Raji (cell line): ENCODE measurements at regions not wholly inside any gene's neighbourhood (a gene's known extent, or its start where the extent isn't known, plus 50 kb on each side); places are given as distances from the start of the nearest gene placed in this dataset.

Experiments
- POLR2A ChIP-seq: IDR thresholded peaks from 2 replicates; pipeline ENCODE4 v1.6.1; 2011; ENCODE audit warnings: low read depth, low read length, control low read depth; ENCODE audit not compliant: insufficient read depth

- no peak for TF ChIP-seq POLR2A
Observed at GRCh38 chr2:12310399-12310798, 406.3 kb upstream of the TRIB2 start.

GRCh38 chr2:12313445-12314126, 403.1 kb upstream of the TRIB2 start:
- no peak for TF ChIP-seq POLR2A

GRCh38 chr2:12314127-12314760, 402.5 kb upstream of the TRIB2 start:
- no peak for TF ChIP-seq POLR2A

- no peak for TF ChIP-seq POLR2A
Observed at GRCh38 chr2:12315224-12315623, 401.5 kb upstream of the TRIB2 start.

DNA sequence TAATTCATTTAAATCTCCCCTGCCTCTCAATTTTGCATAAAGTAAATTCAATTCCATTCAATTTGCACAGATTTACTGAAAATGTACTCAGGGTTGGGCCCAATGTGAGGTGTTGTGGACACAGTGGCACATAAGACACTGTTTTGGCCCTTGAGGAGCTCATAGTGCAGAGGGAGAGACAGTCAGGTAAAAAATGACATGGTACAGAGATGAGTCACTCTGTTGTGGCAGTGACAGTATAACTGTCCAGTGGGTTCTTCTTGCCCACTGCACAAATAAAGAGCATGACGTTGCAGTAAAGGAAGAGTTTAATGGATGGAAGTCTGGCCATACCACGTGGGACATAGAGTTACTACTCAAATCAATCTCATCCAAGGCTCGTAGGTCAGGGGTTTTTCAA, 400.3 kb upstream of the TRIB2 start:
- TF ChIP-seq POLR2A = no peak

DNA sequence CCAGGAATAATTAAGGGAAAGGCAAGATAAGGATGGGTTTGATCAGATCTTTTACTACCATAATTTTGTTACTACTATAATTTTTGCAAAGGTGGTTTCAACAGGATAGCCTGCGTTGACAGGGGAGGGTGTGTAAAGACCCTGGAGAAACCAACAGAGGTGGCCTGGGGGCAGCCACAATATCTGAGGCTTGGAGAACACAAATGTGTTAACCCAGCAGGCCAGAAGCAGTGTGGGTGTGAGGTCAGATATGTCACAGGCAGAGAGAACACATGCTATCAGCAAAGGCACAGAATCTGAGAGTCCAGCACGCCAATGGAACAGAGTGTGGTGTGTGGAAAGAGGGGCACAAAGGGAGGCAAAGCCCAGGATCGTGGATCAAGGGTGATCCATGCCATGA, 399.4 kb upstream of the TRIB2 start:
- TF ChIP-seq POLR2A = no peak

- no peak for TF ChIP-seq POLR2A
Observed at GRCh38 chr2:12317814-12318426, 398.8 kb upstream of the TRIB2 start.

DNA sequence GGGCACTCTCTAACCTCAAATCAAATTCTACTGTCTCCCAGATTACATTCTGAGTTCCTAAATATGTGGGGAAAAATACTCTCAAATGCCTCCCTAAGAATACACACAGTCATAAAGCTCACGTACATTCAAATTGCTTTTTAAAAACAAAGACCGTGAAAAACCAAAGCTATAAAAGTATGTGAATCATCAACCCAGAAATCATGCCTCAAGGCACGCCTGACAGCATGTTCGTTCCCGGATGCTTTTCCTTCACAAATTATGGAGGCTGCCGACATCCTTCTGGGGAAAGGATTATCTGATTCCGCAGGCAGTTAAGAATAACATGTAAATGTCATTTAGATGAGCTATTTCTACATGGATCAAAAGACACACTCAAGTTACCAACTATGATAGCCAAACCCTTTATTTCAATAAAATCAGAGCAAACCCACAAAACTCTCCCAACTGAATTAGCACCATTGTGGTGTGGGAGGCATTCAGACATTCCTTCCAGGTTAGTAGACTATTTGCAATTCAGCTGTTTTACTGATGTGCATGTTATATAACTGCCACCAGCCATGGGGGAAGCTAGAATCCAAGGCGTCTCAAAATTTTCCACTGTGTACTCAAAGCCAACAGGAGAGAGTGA, 398.2 kb upstream of the TRIB2 start:
- no peak for TF ChIP-seq POLR2A

DNA sequence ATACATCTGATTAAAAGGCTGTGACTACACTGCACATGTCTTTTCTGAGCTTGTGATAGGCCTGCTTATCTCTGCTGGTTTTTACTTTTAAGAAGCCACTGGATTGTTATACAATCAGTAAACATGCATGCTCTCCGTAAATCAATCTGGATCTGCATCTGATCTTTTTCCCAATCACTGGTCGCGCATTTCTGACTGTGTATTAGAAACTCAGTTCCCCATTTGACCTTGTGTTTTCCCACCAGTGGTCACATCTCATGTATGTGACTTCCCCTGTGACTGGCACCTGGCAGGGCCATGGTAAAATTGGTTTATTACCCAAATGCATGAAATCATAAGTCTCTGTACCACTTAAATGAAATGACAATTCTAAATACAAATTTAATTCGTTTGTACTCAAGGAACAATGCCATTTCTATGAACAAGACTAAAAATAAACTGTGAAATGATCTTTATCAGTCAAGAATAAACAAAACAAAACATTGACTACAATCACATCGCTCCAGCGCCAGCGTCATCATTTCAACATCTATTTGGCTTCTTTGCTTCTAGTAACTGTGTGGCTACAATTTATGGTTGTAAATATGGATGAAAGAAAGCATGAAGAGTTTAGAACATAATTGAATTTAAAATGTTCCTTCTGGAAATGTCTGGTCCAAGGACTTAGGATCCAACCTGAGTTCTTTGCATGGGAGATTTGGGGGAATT, 396.6 kb upstream of the TRIB2 start:
- no peak for TF ChIP-seq POLR2A

- no peak for TF ChIP-seq POLR2A
Observed at GRCh38 chr2:12320991-12321641, 395.6 kb upstream of the TRIB2 start.

GRCh38 chr2:12321886-12322285, 394.9 kb upstream of the TRIB2 start:
- TF ChIP-seq POLR2A = no peak

GRCh38 chr2:12325806-12326205, 390.9 kb upstream of the TRIB2 start:
- no peak for TF ChIP-seq POLR2A

DNA sequence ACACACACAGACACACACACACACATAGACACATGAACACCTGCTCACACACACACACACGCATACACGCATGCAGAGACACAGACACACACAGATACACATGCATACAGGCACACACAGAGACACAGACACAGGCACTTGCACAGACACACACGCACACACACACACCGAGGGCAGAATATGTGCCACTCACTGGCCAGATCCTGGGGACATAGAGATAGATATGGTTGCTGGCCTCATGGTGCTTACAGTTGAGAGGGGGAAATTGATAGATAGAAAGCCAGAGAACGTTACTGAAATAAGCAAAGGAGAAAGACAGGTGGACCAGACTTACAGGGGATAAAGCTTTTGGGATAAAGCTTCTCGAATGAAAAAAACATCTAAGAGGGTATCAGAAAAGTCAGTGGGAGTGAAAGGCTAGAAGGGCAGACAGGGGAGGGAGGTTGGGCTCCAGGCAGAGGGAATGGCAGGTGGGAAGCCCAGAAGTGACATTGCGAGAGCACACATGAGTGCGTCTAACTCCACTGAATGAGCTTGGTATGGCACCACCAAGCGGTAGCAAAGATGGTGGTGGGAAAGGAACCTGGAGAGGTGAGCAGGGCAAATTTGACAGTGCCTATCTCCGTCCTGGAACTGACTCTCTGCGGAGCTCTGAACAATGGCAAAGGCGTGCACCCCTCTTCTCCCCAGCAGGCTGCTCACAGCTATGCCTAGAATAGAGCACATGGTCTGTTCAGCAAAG, 390.1 kb upstream of the TRIB2 start:
- TF ChIP-seq POLR2A = no peak

GRCh38 chr2:12330916-12331315, 385.8 kb upstream of the TRIB2 start:
- TF ChIP-seq POLR2A = no peak
